Ramos (cell line): ENCODE measurements at regions not wholly inside any gene's neighbourhood (a gene's known extent, or its start where the extent isn't known, plus 50 kb on each side); places are given as distances from the start of the nearest gene placed in this dataset.

Experiments
- in situ Hi-C: fragments of 300-500 bp; cut with MboI; formaldehyde crosslinking; loops from one replicate; pipeline ENCODE4 v1.14.3; 2022; ENCODE audit warnings: low sequenced_read_pairs; ENCODE audit not compliant: unreplicated experiment

GRCh38 chr2:66382091-66382490, 52.8 kb upstream of the MEIS1 start:
- in situ Hi-C loops = no loop called here

- in situ Hi-C loops = no loop called here
Observed at GRCh38 chr2:66379473-66379872, 55.5 kb upstream of the MEIS1 start.

- in situ Hi-C loops = no loop called here
Observed at GRCh38 chr2:66377832-66378231, 57.1 kb upstream of the MEIS1 start.

GRCh38 chr2:66370824-66371223, 64.1 kb upstream of the MEIS1 start:
- in situ Hi-C loops = no loop called here

GRCh38 chr2:66366619-66367018, 68.3 kb upstream of the MEIS1 start:
- in situ Hi-C loops = no loop called here

GRCh38 chr2:66364495-66365333, 70.2 kb upstream of the MEIS1 start:
- in situ Hi-C loops = no loop called here

GRCh38 chr2:66362701-66363100, 72.2 kb upstream of the MEIS1 start:
- in situ Hi-C loops = no loop called here

- in situ Hi-C loops = no loop called here
Observed at GRCh38 chr2:66346231-66346664, 88.7 kb upstream of the MEIS1 start.

GRCh38 chr2:66344087-66344663, 90.8 kb upstream of the MEIS1 start:
- in situ Hi-C loops = no loop called here

- in situ Hi-C loops = no loop called here
Observed at GRCh38 chr2:66343259-66343658, 91.7 kb upstream of the MEIS1 start.

GRCh38 chr2:66340521-66340920, 94.4 kb upstream of the MEIS1 start:
- in situ Hi-C loops = no loop called here

GRCh38 chr2:66334237-66335029, 100.5 kb upstream of the MEIS1 start:
- in situ Hi-C loops = no loop called here

GRCh38 chr2:66331176-66331575, 103.7 kb upstream of the MEIS1 start:
- in situ Hi-C loops = no loop called here

- in situ Hi-C loops = no loop called here
Observed at GRCh38 chr2:66329081-66329605, 105.8 kb upstream of the MEIS1 start.

GRCh38 chr2:66327066-66327740, 107.7 kb upstream of the MEIS1 start:
- in situ Hi-C loops = no loop called here

- in situ Hi-C loops = no loop called here
Observed at GRCh38 chr2:66324909-66325528, 109.9 kb upstream of the MEIS1 start.

GRCh38 chr2:66324356-66324755, 110.6 kb upstream of the MEIS1 start:
- in situ Hi-C loops = no loop called here

GRCh38 chr2:66323406-66323805, 111.5 kb upstream of the MEIS1 start:
- in situ Hi-C loops = no loop called here

- in situ Hi-C loops = no loop called here
Observed at GRCh38 chr2:66322506-66323260, 112.2 kb upstream of the MEIS1 start.
